HEK293 (cell line): ENCODE measurements at regions not wholly inside any gene's neighbourhood (a gene's known extent, or its start where the extent isn't known, plus 50 kb on each side); places are given as distances from the start of the nearest gene placed in this dataset.

Source experiments
- CTCF ChIA-PET: fragments of 350-600 bp; formaldehyde crosslinking; extraction: SDS; loops from one replicate; lab custom pipeline; 2021; ENCODE audit warnings: antibody characterized with exemption; lab: Yijun Ruan, JAX
- POLR2A ChIA-PET: fragments of 300-600 bp; formaldehyde crosslinking; extraction: SDS; loops from one replicate; lab custom pipeline; 2020; ENCODE audit warnings: antibody characterized with exemption, inconsistent platforms; lab: Yijun Ruan, JAX
- H3K27ac ChIP-seq: fragments of 200-500 bp; sonication (Bioruptor generic); 2 replicates; pipeline ENCODE4 v1.5.1; 2014; ENCODE audit warnings: low read depth, low read length, control low read depth, inconsistent platforms; ENCODE audit errors: extremely low read depth
- H3K36me3 ChIP-seq, 2 experiments: fragments of 200-500 bp in 1 of 2; sonication (Bioruptor generic) in 1 of 2; 1 replicate in 1 of 2; 2 replicates in 1 of 2; pipeline ENCODE4 v1.5.1; 2014 to 2017; ENCODE audit warnings: inconsistent platforms in 2 of 2, low read length in 2 of 2; ENCODE audit not compliant: control insufficient read depth in 2 of 2, insufficient read depth in 1 of 2
- H3K4me1 ChIP-seq: fragments of 200-500 bp; sonication (Bioruptor generic); 2 replicates; pipeline ENCODE4 v1.5.1; 2014; ENCODE audit warnings: mild to moderate bottlenecking, low read length, inconsistent platforms; ENCODE audit not compliant: control insufficient read depth, insufficient read depth
- H3K4me3 ChIP-seq: 2 replicates; pipeline ENCODE4 v1.5.1; 2011; ENCODE audit warnings: low read depth, mild to moderate bottlenecking, control low read depth, low read length, moderate library complexity
- H3K9me3 ChIP-seq: fragments of 200-500 bp; sonication (Bioruptor generic); 2 replicates; pipeline ENCODE4 v1.5.1; 2014; ENCODE audit warnings: low read depth, low read length, inconsistent platforms; ENCODE audit not compliant: control insufficient read depth, insufficient read depth
- GFI1B ChIP-seq: fragments of 450-650 bp; formaldehyde crosslinking; IDR thresholded peaks from 2 replicates; pipeline ENCODE4 v1.5.1; 2016; ENCODE audit warnings: missing biosample characterization, missing genetic modification characterization
- HOXC10 ChIP-seq: sonication (generic); formaldehyde crosslinking; IDR thresholded peaks from 2 replicates; pipeline ENCODE4 v1.8.1; 2023; ENCODE audit warnings: mild to moderate bottlenecking, missing genetic modification reagents
- KLF16 ChIP-seq: fragments of 450-650 bp; formaldehyde crosslinking; IDR thresholded peaks from 2 replicates; pipeline ENCODE4 v1.5.1; 2017; ENCODE audit warnings: missing biosample characterization, missing genetic modification characterization
- YY2 ChIP-seq: fragments of 450-650 bp; formaldehyde crosslinking; IDR thresholded peaks from 2 replicates; pipeline ENCODE4 v1.5.1; 2016; ENCODE audit warnings: missing biosample characterization, missing genetic modification characterization
- ZBTB11 ChIP-seq: fragments of 450-650 bp; formaldehyde crosslinking; conservative IDR thresholded peaks from 2 replicates; pipeline ENCODE4 v1.5.1; 2016; ENCODE audit warnings: low read depth, missing biosample characterization, missing genetic modification characterization
- ZBTB17 ChIP-seq: fragments of 450-650 bp; formaldehyde crosslinking; IDR thresholded peaks from 2 replicates; pipeline ENCODE4 v1.5.1; 2016; ENCODE audit warnings: missing biosample characterization, missing genetic modification characterization
- ZBTB8A ChIP-seq: fragments of 450-650 bp; formaldehyde crosslinking; IDR thresholded peaks from 2 replicates; pipeline ENCODE4 v1.5.1; 2016; ENCODE audit warnings: missing biosample characterization, missing genetic modification characterization
- ZNF112 ChIP-seq: fragments of 450-650 bp; formaldehyde crosslinking; IDR thresholded peaks from 2 replicates; pipeline ENCODE4 v1.5.0; 2017; ENCODE audit warnings: missing biosample characterization, missing genetic modification characterization
- ZNF202 ChIP-seq: fragments of 450-650 bp; formaldehyde crosslinking; IDR thresholded peaks from 2 replicates; pipeline ENCODE4 v1.5.1; 2016; ENCODE audit warnings: missing biosample characterization, missing genetic modification characterization, borderline replicate concordance
- ZNF223 ChIP-seq: fragments of 450-650 bp; formaldehyde crosslinking; IDR thresholded peaks from 2 replicates; pipeline ENCODE4 v1.5.1; 2016; ENCODE audit warnings: missing biosample characterization, missing genetic modification characterization
- ZNF292 ChIP-seq: fragments of 450-650 bp; formaldehyde crosslinking; IDR thresholded peaks from 2 replicates; pipeline ENCODE4 v1.5.1; 2016; ENCODE audit warnings: low read depth, missing biosample characterization, missing genetic modification characterization, borderline replicate concordance
- ZNF433 ChIP-seq: fragments of 450-650 bp; formaldehyde crosslinking; IDR thresholded peaks from 2 replicates; pipeline ENCODE4 v1.5.1; 2016; ENCODE audit warnings: missing biosample characterization, missing genetic modification characterization, low read depth
- ZNF449 ChIP-seq: fragments of 450-650 bp; formaldehyde crosslinking; IDR thresholded peaks from 2 replicates; pipeline ENCODE4 v1.5.1; 2017; ENCODE audit warnings: missing biosample characterization, mild to moderate bottlenecking, missing genetic modification characterization, moderate library complexity
- ZNF521 ChIP-seq: fragments of 450-650 bp; formaldehyde crosslinking; IDR thresholded peaks from 2 replicates; pipeline ENCODE4 v1.5.1; 2017; ENCODE audit warnings: missing biosample characterization, mild to moderate bottlenecking, missing genetic modification characterization
- ZNF560 ChIP-seq: fragments of 450-650 bp; formaldehyde crosslinking; IDR thresholded peaks from 2 replicates; pipeline ENCODE4 v1.5.1; 2017; ENCODE audit warnings: missing biosample characterization, missing genetic modification characterization, borderline replicate concordance
- ZNF645 ChIP-seq: fragments of 450-650 bp; formaldehyde crosslinking; IDR thresholded peaks from 2 replicates; pipeline ENCODE4; 2016; ENCODE audit warnings: missing biosample characterization, missing genetic modification characterization
- ZNF670 ChIP-seq: fragments of 450-650 bp; formaldehyde crosslinking; IDR thresholded peaks from 2 replicates; pipeline ENCODE4 v1.5.1; 2016; ENCODE audit warnings: missing biosample characterization, missing genetic modification characterization, low read depth
- ZNF777 ChIP-seq: fragments of 450-650 bp; formaldehyde crosslinking; IDR thresholded peaks from 2 replicates; pipeline ENCODE4 v1.5.1; 2017; ENCODE audit warnings: missing biosample characterization, missing genetic modification characterization, borderline replicate concordance
- ZSCAN30 ChIP-seq: fragments of 450-650 bp; IDR thresholded peaks from 2 replicates; pipeline ENCODE4 v1.5.1; 2018; ENCODE audit warnings: missing biosample characterization, mild to moderate bottlenecking, missing genetic modification characterization, moderate library complexity
- TF ChIP-seq, protein P1 (sequence below): fragments of 450-650 bp; formaldehyde crosslinking; IDR thresholded peaks from 2 replicates; pipeline ENCODE4 v1.5.1; 2016; ENCODE audit warnings: missing biosample characterization, missing genetic modification characterization
- TF ChIP-seq, protein P2 (sequence below): fragments of 450-650 bp; formaldehyde crosslinking; IDR thresholded peaks from 2 replicates; pipeline ENCODE4 v1.5.1; 2017; ENCODE audit warnings: missing biosample characterization, missing genetic modification characterization
- TF ChIP-seq, protein P3 (sequence below): sonication (generic); formaldehyde crosslinking; IDR thresholded peaks from 2 replicates; pipeline ENCODE4 v1.8.1; 2022; ENCODE audit warnings: mild to moderate bottlenecking, moderate library complexity, missing genetic modification reagents

DNA sequence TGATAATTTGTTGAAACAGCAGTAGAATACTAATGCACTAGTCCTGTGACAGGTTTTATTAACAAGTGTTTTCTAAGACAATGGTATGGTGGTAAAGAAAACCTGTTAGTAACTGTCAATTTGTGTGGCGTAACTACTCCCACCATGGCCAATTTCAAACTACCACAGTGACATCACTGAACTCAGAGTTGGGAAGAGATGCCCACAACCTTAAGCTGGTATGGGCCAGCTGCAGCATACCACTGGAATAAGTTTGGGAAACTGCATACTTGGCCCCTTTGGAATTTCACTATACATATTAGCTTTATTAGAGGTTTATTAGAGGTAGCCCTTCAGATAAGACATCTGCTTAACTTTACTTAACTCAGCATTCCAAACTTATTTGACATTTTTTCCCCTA lies 419.4 kb downstream of the NDFIP2 start:
- POLR2A ChIA-PET: no interaction called here
- no peaks in the 10 kb centered on the region for H3K9me3 ChIP-seq
- TF ChIP-seq ZBTB8A (tag by site-specific recombination) (no peak), ZNF777 (tag by site-specific recombination) (no peak), ZNF292 (tag by site-specific recombination) (no peak), ZNF560 (tag by site-specific recombination) (no peak), ZNF112 (no peak)
- TF ChIP-seq, protein P1, sequence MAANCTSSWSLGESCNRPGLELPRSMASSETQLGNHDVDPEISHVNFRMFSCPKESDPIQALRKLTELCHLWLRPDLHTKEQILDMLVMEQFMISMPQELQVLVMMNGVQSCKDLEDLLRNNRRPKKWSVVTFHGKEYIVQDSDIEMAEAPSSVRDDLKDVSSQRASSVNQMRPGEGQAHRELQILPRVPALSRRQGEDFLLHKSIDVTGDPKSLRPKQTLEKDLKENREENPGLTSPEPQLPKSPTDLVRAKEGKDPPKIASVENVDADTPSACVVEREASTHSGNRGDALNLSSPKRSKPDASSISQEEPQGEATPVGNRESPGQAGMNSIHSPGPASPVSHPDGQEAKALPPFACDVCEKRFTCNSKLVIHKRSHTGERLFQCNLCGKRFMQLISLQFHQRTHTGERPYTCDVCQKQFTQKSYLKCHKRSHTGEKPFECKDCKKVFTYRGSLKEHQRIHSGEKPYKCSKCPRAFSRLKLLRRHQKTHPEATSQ (tag by site-specific recombination): no peak
- TF ChIP-seq, protein P2, sequence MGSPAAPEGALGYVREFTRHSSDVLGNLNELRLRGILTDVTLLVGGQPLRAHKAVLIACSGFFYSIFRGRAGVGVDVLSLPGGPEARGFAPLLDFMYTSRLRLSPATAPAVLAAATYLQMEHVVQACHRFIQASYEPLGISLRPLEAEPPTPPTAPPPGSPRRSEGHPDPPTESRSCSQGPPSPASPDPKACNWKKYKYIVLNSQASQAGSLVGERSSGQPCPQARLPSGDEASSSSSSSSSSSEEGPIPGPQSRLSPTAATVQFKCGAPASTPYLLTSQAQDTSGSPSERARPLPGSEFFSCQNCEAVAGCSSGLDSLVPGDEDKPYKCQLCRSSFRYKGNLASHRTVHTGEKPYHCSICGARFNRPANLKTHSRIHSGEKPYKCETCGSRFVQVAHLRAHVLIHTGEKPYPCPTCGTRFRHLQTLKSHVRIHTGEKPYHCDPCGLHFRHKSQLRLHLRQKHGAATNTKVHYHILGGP (tag by site-specific recombination): no peak
- TF ChIP-seq, all 188 proteins: peak for 0
- Histone ChIP-seq H3K27ac (no peak overlapping the region), H3K4me3 (no peak overlapping the region), H3K36me3 (no peaks in the 10 kb centered on the region), H3K4me1 (no peaks in the 10 kb centered on the region)
- CTCF ChIA-PET: no interaction called here

DNA sequence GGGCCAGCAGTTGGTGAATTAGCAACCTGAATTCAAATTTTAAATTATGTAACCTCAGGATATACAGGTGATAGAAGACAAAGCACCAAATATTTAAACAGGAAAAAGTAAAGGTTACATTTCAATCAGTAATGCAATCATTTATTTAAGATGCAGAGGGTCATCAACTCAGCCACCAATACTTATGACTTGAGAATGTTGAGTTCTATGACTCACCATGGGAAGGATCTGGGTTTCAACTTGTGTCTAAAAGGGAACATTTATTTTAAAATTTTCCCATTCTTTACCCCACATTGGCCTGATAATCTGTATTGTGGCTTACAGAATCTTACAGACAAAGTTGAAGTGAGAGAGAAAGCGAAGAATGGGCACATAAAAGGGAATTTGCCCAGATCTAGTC lies 418.0 kb downstream of the NDFIP2 start:
- no peak overlapping the region for H3K27ac ChIP-seq
- ChIA-PET CTCF (no interaction called here), POLR2A (no interaction called here)
- no peaks in the 10 kb centered on the region for H3K9me3 ChIP-seq
- no peaks in the 10 kb centered on the region for H3K36me3 ChIP-seq
- H3K4me1 ChIP-seq: no peaks in the 10 kb centered on the region
- TF ChIP-seq HOXC10 (CRISPR knock-in tag) (no peak), ZBTB17 (no peak), KLF16 (tag by site-specific recombination) (no peak), ZNF433 (no peak), ZNF202 (tag by site-specific recombination) (no peak)
- TF ChIP-seq, protein P3, sequence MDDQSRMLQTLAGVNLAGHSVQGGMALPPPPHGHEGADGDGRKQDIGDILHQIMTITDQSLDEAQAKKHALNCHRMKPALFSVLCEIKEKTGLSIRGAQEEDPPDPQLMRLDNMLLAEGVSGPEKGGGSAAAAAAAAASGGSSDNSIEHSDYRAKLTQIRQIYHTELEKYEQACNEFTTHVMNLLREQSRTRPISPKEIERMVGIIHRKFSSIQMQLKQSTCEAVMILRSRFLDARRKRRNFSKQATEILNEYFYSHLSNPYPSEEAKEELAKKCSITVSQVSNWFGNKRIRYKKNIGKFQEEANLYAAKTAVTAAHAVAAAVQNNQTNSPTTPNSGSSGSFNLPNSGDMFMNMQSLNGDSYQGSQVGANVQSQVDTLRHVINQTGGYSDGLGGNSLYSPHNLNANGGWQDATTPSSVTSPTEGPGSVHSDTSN: no peak
- no peak overlapping the region for H3K4me3 ChIP-seq

- Histone ChIP-seq H3K27ac (no peak overlapping the region), H3K4me1 (no peaks in the 10 kb centered on the region), H3K9me3 (no peaks in the 10 kb centered on the region), H3K36me3 (no peaks in the 10 kb centered on the region), H3K4me3 (no peak overlapping the region)
- POLR2A ChIA-PET: no interaction called here
- CTCF ChIA-PET: interaction anchor here (0.6 to 0.7 kb wide), 2 partner anchors 60 to 113 kb away, joined by 3 read pairs; no protein-coding TSS in a partner anchor
- no peak for TF ChIP-seq ZSCAN30 (tag by site-specific recombination)
- TF ChIP-seq ZNF521 (tag by site-specific recombination): no peak
- TF ChIP-seq ZNF223: no peak
- TF ChIP-seq YY2: no peak
- no peak for TF ChIP-seq ZBTB11 (tag by site-specific recombination)
- TF ChIP-seq ZNF670: no peak
- no peak for TF ChIP-seq ZNF645 (tag by site-specific recombination)
- no peak for TF ChIP-seq ZNF449 (tag by site-specific recombination)
- no peak for TF ChIP-seq GFI1B
Measured at GRCh38 chr13:79898202-79898826, 417.4 kb downstream of the NDFIP2 start.
